Stomach (tissue), 8 donors: ENCODE measurements at regions not wholly inside any gene's neighbourhood (a gene's known extent, or its start where the extent isn't known, plus 50 kb on each side); places are given as distances from the start of the nearest gene placed in this dataset.

Experiments used
- DNase-seq, 2 donors: peaks; one replicate each; pipeline versions ENCODE4 v3.0.0 to v3.0.0-alpha.2; 2013 to 2019
- H3K27ac ChIP-seq, 5 donors: fragments of 200-600 bp in 4 of 5; sonication (generic) in 4 of 5; one replicate each; pipeline ENCODE4 v1.5.1; 2013 to 2019; ENCODE audit warnings: mild to moderate bottlenecking in 1 of 5, moderate library complexity in 1 of 5
- H3K27me3 ChIP-seq, 3 donors: fragments of 200-600 bp; sonication (generic); one replicate each; pipeline ENCODE4 v1.5.1; 2017 to 2019; ENCODE audit warnings: mixed run types in 1 of 3
- H3K36me3 ChIP-seq, 4 donors: fragments of 200-600 bp; sonication (generic); 1 replicate in 3 of 4; 2 replicates in 1 of 4; pipeline ENCODE4 v1.5.1; 2016 to 2019
- H3K4me1 ChIP-seq, 4 donors: fragments of 200-600 bp; sonication (generic); one replicate each; pipeline ENCODE4 v1.5.1; 2016 to 2019
- H3K4me3 ChIP-seq, 4 donors: fragments of 200-600 bp; sonication (generic) in 3 of 4; one replicate each; pipeline ENCODE4 v1.5.1; 2016 to 2019; ENCODE audit warnings: mild to moderate bottlenecking in 1 of 4
- H3K9me3 ChIP-seq, 4 donors: fragments of 200-600 bp; sonication (generic); one replicate each; pipeline ENCODE4 v1.5.1; 2016 to 2019
- CTCF ChIP-seq, 7 experiments: fragments of 450-650 bp in 4 of 7; fragments of 200-600 bp in 3 of 7; sonication (generic) in 3 of 7; IDR thresholded peaks; one replicate each; pipeline ENCODE4 v1.5.1; 2016 to 2019; ENCODE audit warnings: antibody characterized with exemption in 7 of 7, control low read depth in 2 of 7, mild to moderate bottlenecking in 1 of 7
- EP300 ChIP-seq: sonication (generic); formaldehyde crosslinking; IDR thresholded peaks from one replicate; pipeline ENCODE4 v1.6.1; 2017; ENCODE audit warnings: antibody characterized with exemption
- POLR2A ChIP-seq, 4 donors: fragments of 450-650 bp; IDR thresholded peaks; one replicate each; pipeline ENCODE4 v1.6.1; 2016; ENCODE audit warnings: antibody characterized with exemption in 4 of 4, control low read depth in 2 of 4, mild to moderate bottlenecking in 1 of 4, moderate library complexity in 1 of 4
- POLR2AphosphoS5 ChIP-seq, 3 donors: sonication (generic); formaldehyde crosslinking; IDR thresholded peaks; one replicate each; pipeline ENCODE4 v1.6.1; 2016; ENCODE audit warnings: antibody characterized with exemption in 3 of 3
- WGBS, 5 donors: extraction: QIAGEN DNeasy Blood & Tissue Kit in 3 of 5; methylation state at CpG; one replicate each; pipeline versions ENCODE4 v1.1.5 to v1.1.7; 2013 to 2018; 5-methylcytosine and 5-hydroxymethylcytosine counted together
- intact Hi-C: fragments of 100-400 bp; cut with DNase I; formaldehyde crosslinking; loops from one replicate; pipeline ENCODE4 v1.15.1; 2023; ENCODE audit warnings: low total_unique reads
- donor health status: healthy with polysubstance abuse.
- donor health status: Bipolar disorder and iron deficiency.
- donor health status: healthy.

- WGBS, 5 donors, result 93 to 98% (median 94%) methylated on average over 3 of the region's 3 CpGs
- H3K27ac ChIP-seq, result no peak overlapping the region
- no peaks in the 10 kb centered on the region for H3K9me3 ChIP-seq
- TF ChIP-seq POLR2AphosphoS5 (IDR thresholded peaks at IDR 0.05) (no peak), POLR2A (IDR thresholded peaks at IDR 0.05) (no peak), CTCF (IDR thresholded peaks at IDR 0.05) (no peak), EP300 (no peak)
- no peaks in the 10 kb centered on the region for H3K4me1 ChIP-seq
- H3K4me3 ChIP-seq, result no peak overlapping the region
- intact Hi-C loops, result no loop called here
- no peaks in the 10 kb centered on the region for H3K36me3 ChIP-seq
- DNase-seq, result no peak
- H3K27me3 ChIP-seq, result no peaks in the 10 kb centered on the region
Observed at GRCh38 chr4:138773321-138773720, 242.3 kb upstream of the NOCT start.

- no peak overlapping the region for H3K27ac ChIP-seq
- H3K36me3 ChIP-seq, result no peaks in the 10 kb centered on the region
- no peaks in the 10 kb centered on the region for H3K27me3 ChIP-seq
- H3K4me3 ChIP-seq, result no peak overlapping the region
- H3K4me1 ChIP-seq, result no peaks in the 10 kb centered on the region
- H3K9me3 ChIP-seq, result no peaks in the 10 kb centered on the region
- intact Hi-C loops, result no loop called here
- no peak for DNase-seq
- no peak for TF ChIP-seq EP300
- no peak for TF ChIP-seq CTCF (IDR thresholded peaks at IDR 0.05)
- no peak for TF ChIP-seq POLR2AphosphoS5 (IDR thresholded peaks at IDR 0.05)
- no peak for TF ChIP-seq POLR2A (IDR thresholded peaks at IDR 0.05)
Observed at GRCh38 chr4:138772366-138772765, 243.2 kb upstream of the NOCT start.

- 73 to 89% (median 83%) methylated on average over 4 of the region's 4 CpGs for WGBS, 5 donors
- TF ChIP-seq CTCF (IDR thresholded peaks at IDR 0.05) (no peak), POLR2A (IDR thresholded peaks at IDR 0.05) (no peak), POLR2AphosphoS5 (IDR thresholded peaks at IDR 0.05) (no peak), EP300 (no peak)
- no peak overlapping the region for H3K4me3 ChIP-seq
- H3K36me3 ChIP-seq, result no peaks in the 10 kb centered on the region
- no peaks in the 10 kb centered on the region for H3K9me3 ChIP-seq
- no peak overlapping the region for H3K27ac ChIP-seq
- no peak for DNase-seq
- no peaks in the 10 kb centered on the region for H3K27me3 ChIP-seq
- H3K4me1 ChIP-seq, result no peaks in the 10 kb centered on the region
- intact Hi-C loops, result no loop called here
Observed at GRCh38 chr4:138770818-138771217, 244.8 kb upstream of the NOCT start.

DNA sequence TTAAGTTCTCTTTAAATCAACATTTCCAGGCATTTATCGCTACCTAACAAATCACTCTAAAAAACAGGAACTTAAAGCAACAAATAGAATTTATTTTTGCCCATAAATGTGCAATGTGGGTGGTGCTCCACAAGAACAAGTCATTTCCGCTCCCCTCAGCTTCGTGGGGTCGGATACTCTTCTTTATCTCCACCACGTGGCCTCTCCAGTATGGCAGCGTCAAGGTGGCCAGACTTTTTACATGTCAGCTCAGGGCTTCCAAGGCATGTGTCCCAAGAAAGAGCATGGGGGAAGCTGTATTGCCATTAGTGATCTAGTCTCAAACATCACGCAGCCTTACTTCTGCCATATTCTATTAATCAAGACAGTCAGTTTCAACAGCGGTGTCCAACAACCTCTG lies 249.2 kb upstream of the NOCT start:
- H3K27me3 ChIP-seq, result no peaks in the 10 kb centered on the region
- H3K9me3 ChIP-seq, result no peaks in the 10 kb centered on the region
- 84 to 90% (median 86%) methylated on average over 8 of the region's 8 CpGs for WGBS, 5 donors
- H3K4me1 ChIP-seq, result no peaks in the 10 kb centered on the region
- no peak for TF ChIP-seq EP300
- no peak for TF ChIP-seq POLR2AphosphoS5 (IDR thresholded peaks at IDR 0.05)
- TF ChIP-seq POLR2A (IDR thresholded peaks at IDR 0.05), result no peak
- TF ChIP-seq CTCF (IDR thresholded peaks at IDR 0.05), result no peak
- no peak overlapping the region for H3K27ac ChIP-seq
- DNase-seq, result no peak
- intact Hi-C loops, result no loop called here
- H3K36me3 ChIP-seq, result no peaks in the 10 kb centered on the region
- no peak overlapping the region for H3K4me3 ChIP-seq
